HG02938 (cell line): ENCODE measurements at regions not wholly inside any gene's neighbourhood (a gene's known extent, or its start where the extent isn't known, plus 50 kb on each side); places are given as distances from the start of the nearest gene placed in this dataset.
A peak's percentile ranks its signal among the peaks of the same experiment; 100 is the strongest.
"Not testable (repeated sequence)": the region's sequence is repeated elsewhere in the genome, so short reads cannot be mapped to it uniquely, and the experiment has no call there.

Source experiments
- ATAC-seq: cut with Tn5 transposase; IDR thresholded peaks from one replicate; pipeline ENCODE4 v1.9.1; 2021; ENCODE audit warnings: mild to moderate bottlenecking, moderate library complexity; ENCODE audit not compliant: unreplicated experiment

- ATAC-seq = no peak
Observed at GRCh38 chr5:116788851-116789403, 214.3 kb upstream of the SEMA6A start.

- ATAC-seq = no peak
Observed at GRCh38 chr5:116787570-116787969, 212.9 kb upstream of the SEMA6A start.

GRCh38 chr5:116785106-116785505 is 210.5 kb upstream of the SEMA6A start:
- ATAC-seq = no peak

GRCh38 chr5:116779846-116780245 is 205.2 kb upstream of the SEMA6A start:
- no peak for ATAC-seq

- ATAC-seq = no peak
Observed at GRCh38 chr5:116778651-116779280, 204.1 kb upstream of the SEMA6A start.

- ATAC-seq = peak; percentile 53
Observed at GRCh38 chr5:116778032-116778431, 203.4 kb upstream of the SEMA6A start.

GRCh38 chr5:116773926-116774325 is 199.3 kb upstream of the SEMA6A start:
- ATAC-seq = no peak

GRCh38 chr5:116772806-116773205 is 198.2 kb upstream of the SEMA6A start:
- no peak for ATAC-seq

GRCh38 chr5:116772152-116772501 is 197.5 kb upstream of the SEMA6A start:
- ATAC-seq = no peak

GRCh38 chr5:116771466-116772151 is 197.0 kb upstream of the SEMA6A start:
- ATAC-seq = no peak

- not testable (repeated sequence) for ATAC-seq
Observed at GRCh38 chr5:116769953-116770352, 195.3 kb upstream of the SEMA6A start.

- no peak for ATAC-seq
Observed at GRCh38 chr5:116769470-116769869, 194.8 kb upstream of the SEMA6A start.

GRCh38 chr5:116766470-116766947 is 191.9 kb upstream of the SEMA6A start:
- peak; percentile 58 for ATAC-seq

GRCh38 chr5:116765441-116765840 is 190.8 kb upstream of the SEMA6A start:
- no peak for ATAC-seq

- no peak for ATAC-seq
Observed at GRCh38 chr5:116764941-116765340, 190.3 kb upstream of the SEMA6A start.

GRCh38 chr5:116763987-116764866 is 189.6 kb upstream of the SEMA6A start:
- ATAC-seq = peak; percentile 55

- no peak for ATAC-seq
Observed at GRCh38 chr5:116759860-116760640, 185.4 kb upstream of the SEMA6A start.

- no peak for ATAC-seq
Observed at GRCh38 chr5:116757326-116757725, 182.7 kb upstream of the SEMA6A start.

- no peak for ATAC-seq
Observed at GRCh38 chr5:116756531-116756930, 181.9 kb upstream of the SEMA6A start.

GRCh38 chr5:116754556-116754955 is 179.9 kb upstream of the SEMA6A start:
- ATAC-seq = no peak

- ATAC-seq = no peak
Observed at GRCh38 chr5:116751684-116752083, 177.1 kb upstream of the SEMA6A start.
